Liver (tissue), 3 donors: ENCODE measurements at regions not wholly inside any gene's neighbourhood (a gene's known extent, or its start where the extent isn't known, plus 50 kb on each side); places are given as distances from the start of the nearest gene placed in this dataset.

Experiments
- EGR1 ChIP-seq, 2 donors: IDR thresholded peaks; 2 replicates each; pipeline ENCODE4 v1.6.1; 2016 to 2018; ENCODE audit warnings: antibody characterized with exemption in 2 of 2, low read depth in 2 of 2
- FOXA1 ChIP-seq: IDR thresholded peaks from 2 replicates; pipeline ENCODE4 v1.6.1; 2016; ENCODE audit warnings: antibody characterized with exemption
- GABPA ChIP-seq, 2 donors: IDR thresholded peaks in 1 of 2; conservative IDR thresholded peaks in 1 of 2; 2 replicates each; pipeline ENCODE4 v1.6.1; 2016; ENCODE audit warnings: antibody characterized with exemption in 2 of 2, mild to moderate bottlenecking in 1 of 2, moderate library complexity in 1 of 2
- HNF4A ChIP-seq, 2 donors: conservative IDR thresholded peaks; 2 replicates each; pipeline ENCODE4 v1.6.1; 2016; ENCODE audit warnings: antibody characterized with exemption in 2 of 2, mild to moderate bottlenecking in 2 of 2
- JUND ChIP-seq, 2 donors: IDR thresholded peaks; 2 replicates each; pipeline ENCODE4 v1.6.1; 2016; ENCODE audit warnings: antibody characterized with exemption in 2 of 2
- RAD21 ChIP-seq, 2 donors: IDR thresholded peaks; 2 replicates each; pipeline ENCODE4 v1.6.1; 2016; ENCODE audit warnings: antibody characterized with exemption in 2 of 2, mild to moderate bottlenecking in 2 of 2
- RXRA ChIP-seq, 2 donors: IDR thresholded peaks; 2 replicates each; pipeline ENCODE4 v1.6.1; 2017 to 2018; ENCODE audit warnings: antibody characterized with exemption in 2 of 2, mild to moderate bottlenecking in 1 of 2
- SP1 ChIP-seq: IDR thresholded peaks from 2 replicates; pipeline ENCODE4 v1.6.1; 2018; ENCODE audit warnings: antibody characterized with exemption, mild to moderate bottlenecking
- TAF1 ChIP-seq: conservative IDR thresholded peaks from 2 replicates; pipeline ENCODE4 v1.6.1; 2016; ENCODE audit warnings: antibody characterized with exemption, mild to moderate bottlenecking
- YY1 ChIP-seq: IDR thresholded peaks from 2 replicates; pipeline ENCODE4 v1.6.1; 2016; ENCODE audit warnings: antibody characterized with exemption, mild to moderate bottlenecking
- TF ChIP-seq, protein P1 (sequence below): fragments of 150-350 bp; IDR thresholded peaks from 2 replicates; pipeline ENCODE4 v1.5.1; 2017; ENCODE audit warnings: improper control_type of control experiment, low read depth, low read length; ENCODE audit not compliant: missing input control
- TF ChIP-seq, protein P2 (sequence below): IDR thresholded peaks from 2 replicates; pipeline ENCODE4 v1.6.1; 2016; ENCODE audit warnings: antibody characterized with exemption, mild to moderate bottlenecking
- TF ChIP-seq, protein P3 (sequence below): IDR thresholded peaks from 2 replicates; pipeline ENCODE4 v1.6.1; 2016; ENCODE audit warnings: antibody characterized with exemption
- TF ChIP-seq, protein P4 (sequence below): IDR thresholded peaks from 2 replicates; pipeline ENCODE4 v1.6.1; 2016; ENCODE audit warnings: antibody characterized with exemption
- donor health status: healthy.
- donor health status: healthy.

DNA sequence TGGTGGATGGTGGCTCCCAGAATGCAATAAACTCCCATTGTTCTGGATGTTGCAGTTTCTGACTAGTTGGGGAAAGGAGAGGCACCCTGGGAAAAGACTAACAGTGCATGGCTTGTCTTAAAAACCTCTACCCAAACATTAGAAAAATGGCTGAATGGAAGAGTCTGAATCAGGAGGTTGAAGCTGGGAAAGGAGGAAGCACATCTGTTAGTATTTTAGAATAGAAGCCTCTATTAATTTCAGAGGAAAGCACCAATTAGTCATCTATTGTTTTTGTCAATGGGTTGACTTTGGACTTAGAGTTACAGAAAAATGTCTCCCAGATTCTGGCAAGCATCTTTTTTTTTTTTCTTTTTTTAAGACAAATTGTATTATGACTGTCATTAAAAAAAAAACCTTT lies 56.1 kb upstream of the ELMO1 start:
- TF ChIP-seq, protein P1, sequence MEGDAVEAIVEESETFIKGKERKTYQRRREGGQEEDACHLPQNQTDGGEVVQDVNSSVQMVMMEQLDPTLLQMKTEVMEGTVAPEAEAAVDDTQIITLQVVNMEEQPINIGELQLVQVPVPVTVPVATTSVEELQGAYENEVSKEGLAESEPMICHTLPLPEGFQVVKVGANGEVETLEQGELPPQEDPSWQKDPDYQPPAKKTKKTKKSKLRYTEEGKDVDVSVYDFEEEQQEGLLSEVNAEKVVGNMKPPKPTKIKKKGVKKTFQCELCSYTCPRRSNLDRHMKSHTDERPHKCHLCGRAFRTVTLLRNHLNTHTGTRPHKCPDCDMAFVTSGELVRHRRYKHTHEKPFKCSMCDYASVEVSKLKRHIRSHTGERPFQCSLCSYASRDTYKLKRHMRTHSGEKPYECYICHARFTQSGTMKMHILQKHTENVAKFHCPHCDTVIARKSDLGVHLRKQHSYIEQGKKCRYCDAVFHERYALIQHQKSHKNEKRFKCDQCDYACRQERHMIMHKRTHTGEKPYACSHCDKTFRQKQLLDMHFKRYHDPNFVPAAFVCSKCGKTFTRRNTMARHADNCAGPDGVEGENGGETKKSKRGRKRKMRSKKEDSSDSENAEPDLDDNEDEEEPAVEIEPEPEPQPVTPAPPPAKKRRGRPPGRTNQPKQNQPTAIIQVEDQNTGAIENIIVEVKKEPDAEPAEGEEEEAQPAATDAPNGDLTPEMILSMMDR, result no peak
- TF ChIP-seq YY1 (no peak), GABPA (IDR thresholded peaks at IDR 0.05 in 1 of 2, conservative IDR thresholded peaks at IDR 0.05 in 1 of 2) (no peak), HNF4A (conservative IDR thresholded peaks at IDR 0.05) (no peak), FOXA1 (no peak), SP1 (no peak), RAD21 (IDR thresholded peaks at IDR 0.05) (no peak), JUND (IDR thresholded peaks at IDR 0.05) (no peak), TAF1 (no peak), RXRA (IDR thresholded peaks at IDR 0.05) (no peak), EGR1 (IDR thresholded peaks at IDR 0.05; ENCODE audit: low read depth in 2 of 2) (no peak)
- TF ChIP-seq, protein P2, sequence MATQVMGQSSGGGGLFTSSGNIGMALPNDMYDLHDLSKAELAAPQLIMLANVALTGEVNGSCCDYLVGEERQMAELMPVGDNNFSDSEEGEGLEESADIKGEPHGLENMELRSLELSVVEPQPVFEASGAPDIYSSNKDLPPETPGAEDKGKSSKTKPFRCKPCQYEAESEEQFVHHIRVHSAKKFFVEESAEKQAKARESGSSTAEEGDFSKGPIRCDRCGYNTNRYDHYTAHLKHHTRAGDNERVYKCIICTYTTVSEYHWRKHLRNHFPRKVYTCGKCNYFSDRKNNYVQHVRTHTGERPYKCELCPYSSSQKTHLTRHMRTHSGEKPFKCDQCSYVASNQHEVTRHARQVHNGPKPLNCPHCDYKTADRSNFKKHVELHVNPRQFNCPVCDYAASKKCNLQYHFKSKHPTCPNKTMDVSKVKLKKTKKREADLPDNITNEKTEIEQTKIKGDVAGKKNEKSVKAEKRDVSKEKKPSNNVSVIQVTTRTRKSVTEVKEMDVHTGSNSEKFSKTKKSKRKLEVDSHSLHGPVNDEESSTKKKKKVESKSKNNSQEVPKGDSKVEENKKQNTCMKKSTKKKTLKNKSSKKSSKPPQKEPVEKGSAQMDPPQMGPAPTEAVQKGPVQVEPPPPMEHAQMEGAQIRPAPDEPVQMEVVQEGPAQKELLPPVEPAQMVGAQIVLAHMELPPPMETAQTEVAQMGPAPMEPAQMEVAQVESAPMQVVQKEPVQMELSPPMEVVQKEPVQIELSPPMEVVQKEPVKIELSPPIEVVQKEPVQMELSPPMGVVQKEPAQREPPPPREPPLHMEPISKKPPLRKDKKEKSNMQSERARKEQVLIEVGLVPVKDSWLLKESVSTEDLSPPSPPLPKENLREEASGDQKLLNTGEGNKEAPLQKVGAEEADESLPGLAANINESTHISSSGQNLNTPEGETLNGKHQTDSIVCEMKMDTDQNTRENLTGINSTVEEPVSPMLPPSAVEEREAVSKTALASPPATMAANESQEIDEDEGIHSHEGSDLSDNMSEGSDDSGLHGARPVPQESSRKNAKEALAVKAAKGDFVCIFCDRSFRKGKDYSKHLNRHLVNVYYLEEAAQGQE, result no peak
- TF ChIP-seq, protein P3, sequence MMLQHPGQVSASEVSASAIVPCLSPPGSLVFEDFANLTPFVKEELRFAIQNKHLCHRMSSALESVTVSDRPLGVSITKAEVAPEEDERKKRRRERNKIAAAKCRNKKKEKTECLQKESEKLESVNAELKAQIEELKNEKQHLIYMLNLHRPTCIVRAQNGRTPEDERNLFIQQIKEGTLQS, result no peak
- TF ChIP-seq, protein P4, sequence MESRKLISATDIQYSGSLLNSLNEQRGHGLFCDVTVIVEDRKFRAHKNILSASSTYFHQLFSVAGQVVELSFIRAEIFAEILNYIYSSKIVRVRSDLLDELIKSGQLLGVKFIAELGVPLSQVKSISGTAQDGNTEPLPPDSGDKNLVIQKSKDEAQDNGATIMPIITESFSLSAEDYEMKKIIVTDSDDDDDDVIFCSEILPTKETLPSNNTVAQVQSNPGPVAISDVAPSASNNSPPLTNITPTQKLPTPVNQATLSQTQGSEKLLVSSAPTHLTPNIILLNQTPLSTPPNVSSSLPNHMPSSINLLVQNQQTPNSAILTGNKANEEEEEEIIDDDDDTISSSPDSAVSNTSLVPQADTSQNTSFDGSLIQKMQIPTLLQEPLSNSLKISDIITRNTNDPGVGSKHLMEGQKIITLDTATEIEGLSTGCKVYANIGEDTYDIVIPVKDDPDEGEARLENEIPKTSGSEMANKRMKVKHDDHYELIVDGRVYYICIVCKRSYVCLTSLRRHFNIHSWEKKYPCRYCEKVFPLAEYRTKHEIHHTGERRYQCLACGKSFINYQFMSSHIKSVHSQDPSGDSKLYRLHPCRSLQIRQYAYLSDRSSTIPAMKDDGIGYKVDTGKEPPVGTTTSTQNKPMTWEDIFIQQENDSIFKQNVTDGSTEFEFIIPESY, result no peak
